ENCODE measurements at regions not wholly inside any gene's neighbourhood (a gene's known extent, or its start where the extent isn't known, plus 50 kb on each side); places are given as distances from the start of the nearest gene placed in this dataset.
A peak's percentile ranks its signal among the peaks of the same experiment; 100 is the strongest.
"Not testable (repeated sequence)": the region's sequence is repeated elsewhere in the genome, so short reads cannot be mapped to it uniquely, and the experiment has no call there.

DNA sequence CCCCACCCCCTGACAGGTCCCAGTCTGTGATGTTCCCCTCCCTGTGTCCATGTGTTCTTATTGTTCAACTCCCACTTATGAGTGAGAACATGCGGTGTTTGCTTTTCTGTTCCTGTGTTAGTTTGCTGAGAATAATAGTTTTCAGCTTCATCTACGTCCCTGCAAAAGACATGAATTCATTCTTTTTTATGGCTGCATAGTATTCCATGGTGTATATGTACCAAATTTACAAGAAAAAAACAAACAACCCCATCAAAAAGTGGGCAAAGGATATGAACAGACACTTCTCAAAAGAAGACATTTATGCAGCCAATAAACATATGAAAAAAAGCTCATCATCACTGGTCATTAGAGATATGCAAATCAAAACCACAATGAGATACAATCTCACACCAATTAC lies 156.8 kb upstream of the TMEM72 start:
- H3K9me3 ChIP-seq (ENCODE audit: control insufficient read depth in 2 of 2, low read length in 2 of 2); H3K27me3 Mint-ChIP-seq; DNase-seq; H3K4me1 ChIP-seq (ENCODE audit: control insufficient read depth, insufficient read depth, low read length, poor library complexity, severe bottlenecking); H3K27ac ChIP-seq (ENCODE audit: insufficient read depth, low read length, poor library complexity, severe bottlenecking); H3K4me3 ChIP-seq (ENCODE audit: low read depth, low read length); H3K36me3 Mint-ChIP-seq; H3K9me3 Mint-ChIP-seq; H3K36me3 ChIP-seq (ENCODE audit: control insufficient read depth, insufficient read depth, low read length); ATAC-seq (ENCODE audit: low read depth in 2 of 2); H3K4me1 Mint-ChIP-seq; H3K4me3 Mint-ChIP-seq; H3K27me3 ChIP-seq (ENCODE audit: control insufficient read depth, insufficient read depth, low read length): not testable (repeated sequence)
- peak overlapping the region in 1 of 3 donors; percentile 12 for H3K27ac Mint-ChIP-seq

DNA sequence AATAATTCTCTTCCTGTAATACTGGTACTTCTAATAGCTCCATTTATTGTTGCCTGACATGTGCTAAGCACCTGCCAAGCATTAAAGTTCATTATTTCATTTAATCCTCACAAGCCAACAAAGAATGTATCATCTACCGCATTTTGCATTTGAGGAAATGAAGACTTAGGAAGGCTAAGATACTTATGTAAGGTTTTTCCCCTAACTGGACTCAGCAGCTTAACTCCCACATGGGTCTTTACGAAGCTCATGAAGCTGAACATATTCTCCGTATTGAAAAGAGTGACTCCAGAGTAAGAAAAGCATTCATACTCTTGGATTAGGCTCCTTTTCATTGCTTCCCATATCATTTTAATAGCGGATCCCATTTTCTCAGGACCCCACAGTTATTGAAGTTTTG lies 155.7 kb upstream of the TMEM72 start:
- no peak overlapping the region for H3K4me3 ChIP-seq (ENCODE audit: low read depth, low read length)

DNA sequence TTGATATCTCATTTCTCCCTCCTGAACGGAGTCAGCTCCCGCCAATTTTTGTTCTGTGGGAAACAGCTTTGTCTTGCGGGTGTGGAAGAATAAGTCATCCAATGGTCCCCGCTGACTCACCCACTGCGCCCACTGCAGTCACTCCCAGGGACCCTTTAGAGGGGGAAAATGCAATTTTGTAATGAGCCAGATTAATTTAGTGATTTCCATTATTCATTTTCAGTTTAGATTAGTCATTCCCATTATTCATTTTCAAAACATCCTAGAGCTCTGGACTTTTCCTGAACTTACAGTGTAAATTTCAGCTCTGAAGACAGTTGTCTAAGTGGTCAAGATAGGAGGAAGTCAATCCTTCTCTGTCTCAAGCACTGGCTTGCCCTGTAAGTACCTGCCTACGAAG lies 154.9 kb upstream of the TMEM72 start:
- DNase-seq (no peak), ATAC-seq (ENCODE audit: low read depth in 2 of 2) (no peak)
- H3K4me3 ChIP-seq (ENCODE audit: low read depth, low read length), result no peak overlapping the region
- H3K4me1 ChIP-seq (ENCODE audit: control insufficient read depth, insufficient read depth, low read length, poor library complexity, severe bottlenecking), result no peaks in the 10 kb centered on the region
- Mint-ChIP-seq H3K27ac (no peak overlapping the region), H3K27me3 (no peaks in the 10 kb centered on the region), H3K4me3 (no peak overlapping the region), H3K4me1 (no peaks in the 10 kb centered on the region), H3K36me3 (no peaks in the 10 kb centered on the region), H3K9me3 (peaks cover 0 to 5% (median 0%) of the 10 kb centered on the region in 7 donors)
- H3K9me3 ChIP-seq (ENCODE audit: control insufficient read depth in 2 of 2, low read length in 2 of 2), result no peaks in the 10 kb centered on the region
- H3K36me3 ChIP-seq (ENCODE audit: control insufficient read depth, insufficient read depth, low read length), result no peaks in the 10 kb centered on the region
- no peak overlapping the region for H3K27ac ChIP-seq (ENCODE audit: insufficient read depth, low read length, poor library complexity, severe bottlenecking)
- H3K27me3 ChIP-seq (ENCODE audit: control insufficient read depth, insufficient read depth, low read length), result no peaks in the 10 kb centered on the region

More for the DNA sequence above, 155.7 kb upstream of the TMEM72 start:
- Histone ChIP-seq H3K36me3 (ENCODE audit: control insufficient read depth, insufficient read depth, low read length) (no peaks in the 10 kb centered on the region), H3K9me3 (ENCODE audit: control insufficient read depth in 2 of 2, low read length in 2 of 2) (no peaks in the 10 kb centered on the region), H3K27ac (ENCODE audit: insufficient read depth, low read length, poor library complexity, severe bottlenecking) (no peak overlapping the region), H3K4me1 (ENCODE audit: control insufficient read depth, insufficient read depth, low read length, poor library complexity, severe bottlenecking) (no peaks in the 10 kb centered on the region), H3K27me3 (ENCODE audit: control insufficient read depth, insufficient read depth, low read length) (no peaks in the 10 kb centered on the region)
- no peak for ATAC-seq (ENCODE audit: low read depth in 2 of 2)
- H3K4me1 Mint-ChIP-seq, result no peaks in the 10 kb centered on the region
- no peaks in the 10 kb centered on the region for H3K36me3 Mint-ChIP-seq
- H3K27me3 Mint-ChIP-seq, result no peaks in the 10 kb centered on the region
- no peak overlapping the region for H3K4me3 Mint-ChIP-seq
- H3K27ac Mint-ChIP-seq, result no peak overlapping the region
- DNase-seq, result no peak
- H3K9me3 Mint-ChIP-seq, result peaks cover 0 to 5% (median 0%) of the 10 kb centered on the region in 7 donors

DNA sequence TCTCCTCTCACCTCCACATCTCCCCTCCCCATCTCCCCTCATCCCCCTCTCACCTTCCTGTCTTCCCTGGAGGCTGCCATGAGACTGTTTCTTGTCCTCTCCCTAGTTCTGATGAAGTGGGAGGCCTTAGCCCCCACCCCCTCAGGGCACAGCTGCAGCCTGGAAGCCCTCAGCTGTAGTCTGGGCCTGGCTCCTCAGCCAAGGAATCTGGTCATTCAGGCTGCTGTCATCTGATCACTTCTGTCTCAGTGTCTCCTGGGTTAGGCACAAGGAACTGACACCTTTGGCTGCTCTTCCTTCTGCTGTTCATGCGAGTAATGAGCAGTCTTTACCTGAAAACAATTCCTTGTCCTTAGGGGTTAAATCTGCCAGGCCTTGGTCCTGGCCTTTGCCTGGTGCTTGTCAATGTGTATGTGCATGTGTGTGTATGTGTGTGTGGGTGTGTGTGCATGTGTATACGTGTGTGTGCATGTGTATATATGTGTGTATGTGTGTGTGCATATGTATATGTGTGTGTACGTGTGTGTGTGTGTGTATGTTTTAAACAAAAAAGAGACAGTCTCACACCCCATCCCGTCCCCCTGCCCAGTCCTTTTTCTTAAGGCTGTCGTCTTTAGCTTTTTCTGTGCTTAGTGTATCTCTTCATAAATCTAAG lies 153.5 kb upstream of the TMEM72 start:
- no peak overlapping the region for H3K27ac ChIP-seq (ENCODE audit: insufficient read depth, low read length, poor library complexity, severe bottlenecking)
- Mint-ChIP-seq H3K4me3 (no peak overlapping the region), H3K27ac (no peak overlapping the region), H3K9me3 (peaks cover 0 to 5% (median 0%) of the 10 kb centered on the region in 7 donors), H3K4me1 (no peaks in the 10 kb centered on the region), H3K36me3 (no peaks in the 10 kb centered on the region), H3K27me3 (no peaks in the 10 kb centered on the region)
- H3K4me1 ChIP-seq (ENCODE audit: control insufficient read depth, insufficient read depth, low read length, poor library complexity, severe bottlenecking), result no peaks in the 10 kb centered on the region
- DNase-seq, result no peak
- no peaks in the 10 kb centered on the region for H3K9me3 ChIP-seq (ENCODE audit: control insufficient read depth in 2 of 2, low read length in 2 of 2)
- no peak for ATAC-seq (ENCODE audit: low read depth in 2 of 2)
- H3K4me3 ChIP-seq (ENCODE audit: low read depth, low read length), result no peak overlapping the region
- no peaks in the 10 kb centered on the region for H3K36me3 ChIP-seq (ENCODE audit: control insufficient read depth, insufficient read depth, low read length)
- no peaks in the 10 kb centered on the region for H3K27me3 ChIP-seq (ENCODE audit: control insufficient read depth, insufficient read depth, low read length)

DNA sequence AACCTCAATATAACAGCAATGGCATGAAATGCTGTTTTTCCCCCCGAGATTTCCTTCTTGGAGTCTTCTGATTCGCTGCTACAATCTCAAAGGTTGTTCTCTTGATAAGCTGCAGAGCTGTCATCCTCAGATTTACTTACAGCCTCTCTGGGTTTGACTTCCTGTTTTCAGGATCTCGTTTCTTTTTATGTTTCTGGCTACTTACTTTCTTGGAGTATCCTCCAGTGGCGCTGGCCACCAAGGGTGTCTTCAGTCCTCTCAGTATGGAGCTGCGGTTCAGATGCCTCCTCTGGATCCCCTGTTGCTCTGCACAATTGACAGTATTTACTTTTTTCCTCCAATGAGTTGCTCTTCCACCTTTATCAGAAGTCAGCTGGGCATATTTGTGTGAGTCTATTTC lies 152.0 kb upstream of the TMEM72 start:
- Histone ChIP-seq H3K36me3 (ENCODE audit: control insufficient read depth, insufficient read depth, low read length) (no peaks in the 10 kb centered on the region), H3K9me3 (ENCODE audit: control insufficient read depth in 2 of 2, low read length in 2 of 2) (no peaks in the 10 kb centered on the region), H3K27me3 (ENCODE audit: control insufficient read depth, insufficient read depth, low read length) (no peaks in the 10 kb centered on the region), H3K4me3 (ENCODE audit: low read depth, low read length) (no peak overlapping the region), H3K27ac (ENCODE audit: insufficient read depth, low read length, poor library complexity, severe bottlenecking) (no peak overlapping the region), H3K4me1 (ENCODE audit: control insufficient read depth, insufficient read depth, low read length, poor library complexity, severe bottlenecking) (no peaks in the 10 kb centered on the region)
- H3K36me3 Mint-ChIP-seq, result no peaks in the 10 kb centered on the region
- peaks cover 0 to 3% (median 0%) of the 10 kb centered on the region in 7 donors for H3K9me3 Mint-ChIP-seq
- H3K27ac Mint-ChIP-seq, result no peak overlapping the region
- DNase-seq (no peak), ATAC-seq (ENCODE audit: low read depth in 2 of 2) (no peak)
- H3K4me3 Mint-ChIP-seq, result no peak overlapping the region
- no peaks in the 10 kb centered on the region for H3K27me3 Mint-ChIP-seq
- no peaks in the 10 kb centered on the region for H3K4me1 Mint-ChIP-seq

DNA sequence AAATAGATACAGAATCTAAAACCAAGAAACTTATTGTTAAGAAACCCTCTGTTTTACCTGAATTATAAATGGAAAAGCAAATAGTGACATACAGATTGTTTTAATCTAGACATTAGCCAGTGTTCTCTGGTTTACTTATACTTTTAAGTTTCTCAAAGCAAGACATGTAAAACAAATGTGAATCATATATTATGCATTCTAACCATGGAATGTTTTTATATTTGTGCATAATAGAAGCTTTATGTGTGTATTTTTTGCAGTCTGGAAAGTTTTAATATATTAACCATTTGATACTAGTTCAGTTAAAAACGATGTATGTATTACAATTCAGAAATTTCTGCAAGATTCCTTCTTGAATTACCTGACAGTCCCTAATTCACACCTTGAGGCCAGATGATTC lies 150.6 kb upstream of the TMEM72 start:
- peaks cover 0 to 3% (median 0%) of the 10 kb centered on the region in 7 donors for H3K9me3 Mint-ChIP-seq
- Histone ChIP-seq H3K4me3 (ENCODE audit: low read depth, low read length) (no peak overlapping the region), H3K27ac (ENCODE audit: insufficient read depth, low read length, poor library complexity, severe bottlenecking) (no peak overlapping the region), H3K9me3 (ENCODE audit: control insufficient read depth in 2 of 2, low read length in 2 of 2) (no peaks in the 10 kb centered on the region), H3K36me3 (ENCODE audit: control insufficient read depth, insufficient read depth, low read length) (no peaks in the 10 kb centered on the region), H3K27me3 (ENCODE audit: control insufficient read depth, insufficient read depth, low read length) (no peaks in the 10 kb centered on the region), H3K4me1 (ENCODE audit: control insufficient read depth, insufficient read depth, low read length, poor library complexity, severe bottlenecking) (no peaks in the 10 kb centered on the region)
- no peak for DNase-seq
- H3K4me3 Mint-ChIP-seq, result no peak overlapping the region
- no peaks in the 10 kb centered on the region for H3K36me3 Mint-ChIP-seq
- H3K27me3 Mint-ChIP-seq, result no peaks in the 10 kb centered on the region
- H3K4me1 Mint-ChIP-seq, result no peaks in the 10 kb centered on the region
- ATAC-seq (ENCODE audit: low read depth in 2 of 2), result no peak
- H3K27ac Mint-ChIP-seq, result no peak overlapping the region

DNA sequence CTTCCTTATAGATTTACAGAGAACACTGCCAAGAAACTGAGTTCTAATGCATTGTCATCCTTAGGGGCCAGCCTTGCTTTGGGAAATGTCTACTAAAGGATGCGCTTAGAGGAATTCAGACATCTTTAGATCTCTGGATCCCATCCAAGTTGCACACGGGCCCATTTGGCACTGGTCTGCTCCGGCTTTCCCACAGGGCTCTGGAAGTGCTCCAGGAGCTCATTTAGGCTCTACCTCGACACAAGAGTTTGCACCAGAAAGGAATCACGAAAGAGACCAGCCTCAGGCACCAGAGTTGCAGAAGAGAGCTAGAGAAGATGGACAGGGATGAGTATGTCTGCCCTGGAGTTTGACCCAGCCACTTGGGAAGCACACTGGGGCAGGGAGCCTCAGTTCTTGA lies 150.1 kb upstream of the TMEM72 start:
- Histone ChIP-seq H3K36me3 (ENCODE audit: control insufficient read depth, insufficient read depth, low read length) (no peaks in the 10 kb centered on the region), H3K4me3 (ENCODE audit: low read depth, low read length) (no peak overlapping the region), H3K4me1 (ENCODE audit: control insufficient read depth, insufficient read depth, low read length, poor library complexity, severe bottlenecking) (no peaks in the 10 kb centered on the region), H3K27ac (ENCODE audit: insufficient read depth, low read length, poor library complexity, severe bottlenecking) (no peak overlapping the region), H3K9me3 (ENCODE audit: control insufficient read depth in 2 of 2, low read length in 2 of 2) (no peaks in the 10 kb centered on the region), H3K27me3 (ENCODE audit: control insufficient read depth, insufficient read depth, low read length) (no peaks in the 10 kb centered on the region)
- DNase-seq, result no peak
- H3K4me3 Mint-ChIP-seq, result no peak overlapping the region
- H3K27ac Mint-ChIP-seq, result no peak overlapping the region
- no peaks in the 10 kb centered on the region for H3K27me3 Mint-ChIP-seq
- no peaks in the 10 kb centered on the region for H3K4me1 Mint-ChIP-seq
- no peaks in the 10 kb centered on the region for H3K36me3 Mint-ChIP-seq
- ATAC-seq (ENCODE audit: low read depth in 2 of 2), result no peak
- peaks cover 0 to 3% (median 0%) of the 10 kb centered on the region in 7 donors for H3K9me3 Mint-ChIP-seq

DNA sequence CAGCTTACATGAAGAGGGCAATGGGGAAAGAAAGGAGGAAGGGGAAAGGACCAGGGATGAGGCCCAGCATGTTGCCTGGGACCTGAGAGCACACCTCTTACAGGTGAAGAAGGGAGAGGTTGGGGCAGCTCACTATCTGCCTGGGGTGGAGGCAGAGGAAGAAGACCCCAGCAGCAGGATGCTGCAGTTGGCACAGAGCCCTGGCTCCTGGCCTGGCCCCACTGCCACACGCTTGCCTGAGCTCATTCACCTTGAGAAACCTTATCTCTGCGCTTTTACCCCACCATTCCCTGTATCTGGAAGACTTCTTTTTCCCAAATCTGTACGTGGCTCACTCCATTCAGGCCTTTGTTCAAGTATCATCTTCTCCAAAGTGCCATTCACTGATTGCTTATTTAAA lies 147.8 kb upstream of the TMEM72 start:
- H3K27ac Mint-ChIP-seq, result no peak overlapping the region

More for the DNA sequence above, 147.8 kb upstream of the TMEM72 start:
- no peak overlapping the region for H3K27ac ChIP-seq (ENCODE audit: insufficient read depth, low read length, poor library complexity, severe bottlenecking)
- DNase-seq, result no peak
- Mint-ChIP-seq H3K36me3 (no peaks in the 10 kb centered on the region), H3K4me3 (no peak overlapping the region), H3K9me3 (peaks cover 0 to 2% (median 0%) of the 10 kb centered on the region in 7 donors), H3K4me1 (no peaks in the 10 kb centered on the region), H3K27me3 (no peaks in the 10 kb centered on the region)
- H3K4me1 ChIP-seq (ENCODE audit: control insufficient read depth, insufficient read depth, low read length, poor library complexity, severe bottlenecking), result no peaks in the 10 kb centered on the region
- no peaks in the 10 kb centered on the region for H3K36me3 ChIP-seq (ENCODE audit: control insufficient read depth, insufficient read depth, low read length)
- no peak for ATAC-seq (ENCODE audit: low read depth in 2 of 2)
- no peaks in the 10 kb centered on the region for H3K27me3 ChIP-seq (ENCODE audit: control insufficient read depth, insufficient read depth, low read length)
- no peaks in the 10 kb centered on the region for H3K9me3 ChIP-seq (ENCODE audit: control insufficient read depth in 2 of 2, low read length in 2 of 2)
- no peak overlapping the region for H3K4me3 ChIP-seq (ENCODE audit: low read depth, low read length)

All from CD4-positive, CD25-positive, alpha-beta regulatory T cell (primary cell).